H1 (cell line): ENCODE measurements at regions not wholly inside any gene's neighbourhood (a gene's known extent, or its start where the extent isn't known, plus 50 kb on each side); places are given as distances from the start of the nearest gene placed in this dataset.

Experiments
- CTCF ChIA-PET: fragments of 300-600 bp; sonication (Branson Sonifier 250); formaldehyde crosslinking; loops from one replicate; lab custom pipeline; 2021; ENCODE audit not compliant: partially characterized antibody; lab: Charles Lee
- POLR2A ChIA-PET: fragments of 300-600 bp; sonication (Branson Sonifier 250); formaldehyde crosslinking; loops from one replicate; lab custom pipeline; 2021; ENCODE audit warnings: inconsistent platforms; ENCODE audit not compliant: partially characterized antibody; lab: Charles Lee
- DNase-seq, 2 experiments: peaks; one replicate each; pipeline versions ENCODE4 v3.0.0 to v3.0.0-alpha.2; 2010 to 2022; ENCODE audit warnings: low spot score in 2 of 2, low read depth in 1 of 2, mixed read lengths in 1 of 2
- FAIRE-seq: peaks from 2 replicates; lab custom pipeline; 2011; peaks lifted over from hg19 to GRCh38; lab: Jason Lieb, UNC
- H2AFZ ChIP-seq: 2 replicates; pipeline ENCODE4 v1.8.1; 2012; ENCODE audit warnings: low read length, inconsistent platforms
- H2AK5ac ChIP-seq: 2 replicates; pipeline ENCODE4 v1.6.1; 2013; ENCODE audit warnings: low read depth, low read length
- H2BK120ac ChIP-seq: replicated peaks from 2 replicates; pipeline ENCODE3; 2013; ENCODE audit warnings: low read depth, low read length, inconsistent platforms
- H2BK12ac ChIP-seq: 2 replicates; pipeline ENCODE4 v1.6.1; 2013; ENCODE audit warnings: low read depth, low read length
- H2BK15ac ChIP-seq: 2 replicates; pipeline ENCODE4 v1.6.1; 2013; ENCODE audit warnings: low read length
- H2BK20ac ChIP-seq: 2 replicates; pipeline ENCODE4 v1.6.1; 2013; ENCODE audit warnings: low read length
- H2BK5ac ChIP-seq: 2 replicates; pipeline ENCODE4 v1.6.1; 2013; ENCODE audit warnings: low read depth, low read length
- H3K14ac ChIP-seq: 2 replicates; pipeline ENCODE4 v1.6.1; 2013; ENCODE audit warnings: inconsistent platforms; ENCODE audit not compliant: insufficient read length
- H3K18ac ChIP-seq: 2 replicates; pipeline ENCODE4 v1.6.1; 2013; ENCODE audit warnings: low read length; ENCODE audit errors: extremely low read depth
- H3K23ac ChIP-seq: 2 replicates; pipeline ENCODE4 v1.6.1; 2013; ENCODE audit warnings: inconsistent platforms; ENCODE audit not compliant: insufficient read length
- H3K23me2 ChIP-seq: 2 replicates; pipeline ENCODE4 v1.6.1; 2013; ENCODE audit warnings: low read depth, low read length
- H3K27ac ChIP-seq: 2 replicates; pipeline ENCODE4 v1.6.1; 2011; ENCODE audit warnings: low read depth, low read length, inconsistent platforms
- H3K27me3 ChIP-seq, 4 experiments: replicated peaks in 1 of 4; 1 replicate in 1 of 4; 2 replicates in 3 of 4; pipeline versions ENCODE4 v1.6.1 to v1.8.1; 2011 to 2013; ENCODE audit warnings: low read length in 3 of 4, mild to moderate bottlenecking in 3 of 4, inconsistent platforms in 2 of 4, mixed read lengths in 2 of 4, moderate library complexity in 1 of 4; ENCODE audit not compliant: control insufficient read depth in 3 of 4, insufficient read depth in 3 of 4; ENCODE audit errors: extremely low read depth in 1 of 4
- H3K36me3 ChIP-seq, 4 experiments: 2 replicates each; pipeline versions ENCODE4 v1.6.1 to v1.8.1; 2011 to 2013; ENCODE audit warnings: mild to moderate bottlenecking in 4 of 4, low read length in 3 of 4, moderate library complexity in 2 of 4, control low read depth in 1 of 4, inconsistent platforms in 1 of 4; ENCODE audit not compliant: insufficient read depth in 4 of 4, control insufficient read depth in 2 of 4
- H3K4ac ChIP-seq: replicated peaks from 2 replicates; pipeline ENCODE3; 2013; ENCODE audit warnings: low read length, low read depth, mixed read lengths, inconsistent platforms; ENCODE audit not compliant: insufficient read length
- H3K4me1 ChIP-seq, 4 experiments: replicated peaks in 1 of 4; 1 replicate in 1 of 4; 2 replicates in 3 of 4; pipeline versions ENCODE4 v1.6.1 to v1.8.1; 2011 to 2013; ENCODE audit warnings: low read length in 3 of 4, inconsistent platforms in 2 of 4, mixed read lengths in 1 of 4; ENCODE audit not compliant: insufficient read depth in 4 of 4, control insufficient read depth in 3 of 4
- H3K4me2 ChIP-seq, 2 experiments: 2 replicates each; pipeline versions ENCODE4 v1.6.1 to v1.8.1; 2011 to 2013; ENCODE audit warnings: low read depth in 2 of 2, low read length in 2 of 2, control low read depth in 1 of 2, inconsistent platforms in 1 of 2, mild to moderate bottlenecking in 1 of 2; ENCODE audit not compliant: insufficient read depth in 1 of 2
- H3K4me3 ChIP-seq, 4 experiments: fragments of 200-600, 300-600 bp in 1 of 4; sonication (generic), shearing (Covaris generic), sonication (Bioruptor Twin) in 1 of 4; 2 replicates each; pipeline versions ENCODE4 v1.5.1 to v1.8.1; 2011 to 2016; ENCODE audit warnings: low read length in 4 of 4, low read depth in 3 of 4, control low read depth in 2 of 4, inconsistent platforms in 2 of 4, mild to moderate bottlenecking in 2 of 4, mixed read lengths in 1 of 4, moderate library complexity in 1 of 4; ENCODE audit not compliant: insufficient read depth in 2 of 4; ENCODE audit errors: extremely low read depth in 1 of 4
- H3K56ac ChIP-seq: replicated peaks from 2 replicates; pipeline ENCODE3; 2013; ENCODE audit warnings: low read depth, mild to moderate bottlenecking, mixed read lengths, low read length, inconsistent platforms; ENCODE audit not compliant: insufficient read length
- H3K79me1 ChIP-seq: 2 replicates; pipeline ENCODE4 v1.6.1; 2013; ENCODE audit warnings: low read depth, low read length, control low read depth
- H3K79me2 ChIP-seq, 2 experiments: 2 replicates each; pipeline versions ENCODE4 v1.6.1 to v1.8.1; 2012 to 2013; ENCODE audit warnings: low read length in 2 of 2, mild to moderate bottlenecking in 2 of 2, inconsistent platforms in 1 of 2; ENCODE audit not compliant: insufficient read depth in 2 of 2, control insufficient read depth in 1 of 2
- H3K9ac ChIP-seq, 4 experiments: replicated peaks in 1 of 4; 1 replicate in 1 of 4; 2 replicates in 3 of 4; pipeline versions ENCODE4 v1.6.1 to v1.8.1; 2011 to 2013; ENCODE audit warnings: low read depth in 3 of 4, low read length in 3 of 4, control low read depth in 2 of 4, mild to moderate bottlenecking in 2 of 4, moderate library complexity in 2 of 4, inconsistent platforms in 1 of 4; ENCODE audit errors: extremely low read depth in 1 of 4
- H3K9me3 ChIP-seq, 2 experiments: 2 replicates each; pipeline versions ENCODE4 v1.6.1 to v1.8.1; 2012 to 2013; ENCODE audit warnings: mild to moderate bottlenecking in 2 of 2, moderate library complexity in 2 of 2, control low read depth in 1 of 2, inconsistent platforms in 1 of 2, low read depth in 1 of 2, low read length in 1 of 2, mixed read lengths in 1 of 2; ENCODE audit not compliant: insufficient read depth in 2 of 2
- H4K20me1 ChIP-seq, 2 experiments: replicated peaks in 1 of 2; 2 replicates each; pipeline versions ENCODE3 to v1.8.1; 2011 to 2013; ENCODE audit warnings: inconsistent platforms in 2 of 2, low read length in 2 of 2, mild to moderate bottlenecking in 1 of 2; ENCODE audit not compliant: insufficient read depth in 2 of 2, control insufficient read depth in 1 of 2
- H4K5ac ChIP-seq: 2 replicates; pipeline ENCODE4 v1.6.1; 2013; ENCODE audit warnings: low read length, low read depth, mixed read lengths, inconsistent platforms; ENCODE audit not compliant: insufficient read length
- H4K8ac ChIP-seq: 2 replicates; pipeline ENCODE4 v1.8.0; 2013; ENCODE audit warnings: mild to moderate bottlenecking, moderate library complexity, low read length, inconsistent platforms; ENCODE audit not compliant: insufficient read depth; ENCODE audit errors: extremely low read depth
- H4K91ac ChIP-seq: replicated peaks from 2 replicates; pipeline ENCODE3; 2013; ENCODE audit warnings: low read length, mixed read lengths, inconsistent platforms; ENCODE audit not compliant: insufficient read length
- FOSL1 ChIP-seq: IDR thresholded peaks from 2 replicates; pipeline ENCODE4 v1.6.1; 2011; ENCODE audit warnings: mild to moderate bottlenecking, low read depth, low read length, moderate library complexity; ENCODE audit not compliant: insufficient read depth
- YY1 ChIP-seq: IDR thresholded peaks from 2 replicates; pipeline ENCODE4 v1.6.1; 2011; ENCODE audit warnings: low read depth, mild to moderate bottlenecking, low read length
- WGBS, 2 experiments: shearing (Covaris generic) in 1 of 2; methylation state at CpG; one replicate each; pipeline versions ENCODE4 v1.1.6 to v1.1.7; 2013 to 2015; ENCODE audit warnings: low lambda C conversion rate in 2 of 2, mixed read lengths in 2 of 2, inconsistent platforms in 1 of 2, low coverage in 1 of 2, missing lambda C conversion rate in 1 of 2; ENCODE audit not compliant: insufficient replicate concordance in 2 of 2, insufficient coverage in 1 of 2, insufficient read length in 1 of 2; ENCODE audit errors: extremely low coverage in 1 of 2, missing lambda C conversion rate in 1 of 2; 5-methylcytosine and 5-hydroxymethylcytosine counted together

GRCh38 chr1:78411707-78412106, 79.1 kb upstream of the PTGFR start:
- Histone ChIP-seq H3K9me3 (peaks cover 4 to 9% of the 10 kb centered on the region in 2 experiments; a peak in 2 of 4 replicates), H3K14ac (no peak overlapping the region), H4K8ac (no peak overlapping the region), H3K79me1 (no peaks in the 10 kb centered on the region), H3K4me3 (no peak overlapping the region), H2AFZ (no peak overlapping the region), H2BK12ac (no peak overlapping the region), H3K79me2 (no peaks in the 10 kb centered on the region), H3K9ac (no peak overlapping the region), H3K4me2 (no peak overlapping the region), H2AK5ac (no peak overlapping the region), H3K4ac (no peak overlapping the region), H2BK20ac (no peak overlapping the region), H2BK15ac (no peak overlapping the region), H3K4me1 (no peaks in the 10 kb centered on the region), H4K5ac (no peak overlapping the region), H3K23me2 (no peaks in the 10 kb centered on the region), H3K18ac (no peak overlapping the region), H2BK5ac (no peak overlapping the region), H3K56ac (no peak overlapping the region), H3K23ac (no peak overlapping the region), H3K36me3 (no peaks in the 10 kb centered on the region), H2BK120ac (no peak overlapping the region)
- POLR2A ChIA-PET: no interaction called here
- WGBS, 2 experiments: 65% methylated on average over 3 of the region's 3 CpGs; no CpG with 5 or more reads in 1 of the 2 experiments
- DNase-seq: no peak
- TF ChIP-seq YY1: no peak
- no peak for TF ChIP-seq FOSL1
- TF ChIP-seq, all 59 proteins: peak for 0
- no peak overlapping the region for H4K91ac ChIP-seq
- H4K20me1 ChIP-seq: no peaks in the 10 kb centered on the region
- CTCF ChIA-PET: no interaction called here
- no peak overlapping the region for H3K27ac ChIP-seq
- H3K27me3 ChIP-seq: no peaks in the 10 kb centered on the region
- FAIRE-seq: no peak
